NCI-H345 (cell line): ENCODE measurements at regions not wholly inside any gene's neighbourhood (a gene's known extent, or its start where the extent isn't known, plus 50 kb on each side); places are given as distances from the start of the nearest gene placed in this dataset.
"Not testable (repeated sequence)": the region's sequence is repeated elsewhere in the genome, so short reads cannot be mapped to it uniquely, and the experiment has no call there.

Experiments
- DNase-seq: peaks from one replicate; lab custom pipeline; 2025; lab: John Stamatoyannopoulos, UW

DNA sequence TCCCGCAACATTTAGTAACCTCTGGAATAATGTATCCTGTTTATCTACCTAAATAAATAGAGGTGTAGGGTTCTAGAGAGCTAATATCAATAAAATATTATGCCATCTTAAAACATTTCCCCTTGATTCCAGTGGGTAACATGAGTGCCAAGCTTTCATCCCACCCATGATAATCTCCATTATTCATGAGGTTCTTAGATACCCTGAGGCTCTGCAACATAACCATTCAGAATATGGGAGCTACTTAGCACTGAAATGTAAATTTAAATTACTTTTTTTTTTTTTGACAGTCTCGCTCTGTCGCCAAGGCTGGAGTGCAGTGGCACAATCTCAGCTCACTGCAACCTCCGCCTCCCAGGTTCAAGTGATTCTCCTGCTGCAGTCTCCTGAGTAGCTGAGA is 832.7 kb downstream of the BRINP3 start:
- DNase-seq: no peak

DNA sequence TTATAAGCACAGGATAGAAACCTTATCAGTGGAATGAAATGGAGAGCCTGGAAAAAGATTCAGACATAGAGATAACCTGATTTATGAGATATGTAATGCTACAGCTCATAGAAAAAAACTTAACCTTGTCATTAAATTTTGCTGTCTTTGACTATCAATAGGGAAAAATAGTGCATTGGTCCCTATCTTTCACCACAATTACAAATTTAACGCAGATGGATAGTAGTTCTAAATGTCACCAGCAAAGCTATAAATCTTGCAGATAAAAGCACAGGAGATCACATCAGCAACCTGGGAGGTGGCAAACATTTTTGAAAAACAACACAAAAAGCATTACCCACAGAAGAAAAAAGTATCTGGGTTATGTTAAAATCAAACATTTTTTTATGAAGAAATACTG is 831.6 kb downstream of the BRINP3 start:
- DNase-seq: no peak

DNA sequence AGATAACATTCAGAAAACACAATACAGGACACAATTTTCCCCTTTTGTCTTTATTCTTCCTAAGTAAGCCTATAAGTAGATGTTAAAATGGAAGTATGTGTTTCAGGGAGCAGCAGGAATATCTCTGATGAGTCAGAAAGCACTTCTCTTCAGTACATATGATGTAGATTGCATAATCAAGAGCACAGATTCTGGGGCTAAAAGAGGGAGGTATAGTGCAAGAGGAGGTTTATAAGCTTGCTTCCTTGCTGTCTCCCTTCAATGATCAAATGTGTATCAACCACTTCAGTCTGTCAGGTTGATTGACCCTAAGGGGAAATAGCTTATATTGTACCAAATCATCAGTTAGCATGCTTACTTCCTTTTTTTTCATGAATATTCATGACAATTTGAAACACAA is 822.8 kb downstream of the BRINP3 start:
- no peak for DNase-seq

DNA sequence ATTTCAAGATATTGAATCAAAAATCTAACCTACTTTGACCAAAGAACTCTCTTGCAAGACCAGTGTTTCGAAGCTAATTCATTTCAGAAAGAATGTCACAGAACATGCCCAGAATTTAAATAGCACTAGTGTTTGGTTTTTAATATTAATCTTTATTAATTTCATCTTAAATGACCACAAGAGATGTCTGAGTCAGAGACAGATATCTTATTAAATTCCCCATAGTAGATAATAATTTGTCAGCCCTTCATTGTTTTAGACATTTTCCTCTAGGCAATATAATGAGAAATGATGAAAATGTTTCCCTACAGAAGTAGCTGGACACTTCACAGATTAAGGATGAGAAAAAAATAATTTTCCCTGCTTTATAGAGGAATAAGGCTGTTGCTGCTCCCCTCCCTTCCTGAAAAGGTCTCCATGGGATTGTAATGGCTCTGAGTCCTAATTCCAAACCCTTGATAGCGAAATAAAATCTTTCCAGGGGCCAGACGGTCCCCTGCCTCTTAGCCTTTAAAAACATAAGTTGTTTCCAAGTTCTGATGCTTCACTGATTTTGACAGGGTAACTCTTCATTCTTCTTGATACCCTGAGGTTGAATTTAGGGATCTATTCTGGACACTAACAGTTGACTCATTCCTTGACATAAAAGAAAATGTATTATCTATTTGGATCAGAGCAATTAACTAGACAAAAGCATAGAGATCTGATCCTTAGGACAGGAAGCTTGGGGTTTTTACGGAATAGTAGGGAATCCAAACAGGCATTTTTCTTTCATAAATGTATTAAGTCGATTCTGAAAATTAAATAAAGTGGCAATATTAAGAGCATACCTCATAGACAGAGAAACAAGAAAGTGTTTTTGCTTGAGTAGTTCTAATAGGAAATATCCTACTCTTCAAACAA is 820.8 kb downstream of the BRINP3 start:
- DNase-seq: no peak

DNA sequence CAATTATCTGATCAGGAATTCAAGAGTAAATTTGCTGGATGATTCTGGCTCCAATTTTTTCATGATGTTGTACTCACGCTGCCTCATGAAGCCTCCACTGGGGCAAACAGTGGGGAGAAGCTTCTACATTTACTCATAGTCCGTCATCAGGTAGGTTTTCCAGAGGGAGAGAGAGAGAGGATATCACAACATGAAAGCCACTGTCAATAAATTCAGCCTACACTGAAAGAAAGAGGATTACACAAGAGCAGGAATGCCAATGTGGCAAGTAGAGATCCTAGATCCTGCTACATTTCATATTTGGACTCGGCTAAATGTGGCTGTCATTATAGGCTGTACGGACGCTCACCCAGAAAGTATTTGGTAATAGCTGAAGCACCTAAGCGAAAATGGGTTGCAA is 819.9 kb downstream of the BRINP3 start:
- DNase-seq: no peak

DNA sequence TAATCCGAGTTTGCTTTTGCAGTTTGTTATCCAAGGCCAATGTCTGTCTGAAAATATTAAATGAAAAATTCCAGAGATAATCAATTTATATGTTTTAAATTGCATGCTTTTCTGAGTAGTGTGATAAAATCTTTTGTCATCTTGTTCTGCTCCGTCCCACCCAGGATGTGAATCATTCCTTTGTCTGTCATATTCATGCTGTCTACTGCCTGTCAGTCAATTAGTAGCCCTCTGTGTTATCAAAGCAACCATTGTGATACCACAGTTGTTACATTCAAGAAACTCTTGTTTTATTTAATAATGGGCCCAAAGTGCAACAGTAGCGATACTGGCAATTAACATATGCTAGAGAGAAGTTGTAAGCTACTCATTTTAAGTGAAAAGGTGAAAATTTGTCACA is 819.3 kb downstream of the BRINP3 start:
- DNase-seq: no peak

DNA sequence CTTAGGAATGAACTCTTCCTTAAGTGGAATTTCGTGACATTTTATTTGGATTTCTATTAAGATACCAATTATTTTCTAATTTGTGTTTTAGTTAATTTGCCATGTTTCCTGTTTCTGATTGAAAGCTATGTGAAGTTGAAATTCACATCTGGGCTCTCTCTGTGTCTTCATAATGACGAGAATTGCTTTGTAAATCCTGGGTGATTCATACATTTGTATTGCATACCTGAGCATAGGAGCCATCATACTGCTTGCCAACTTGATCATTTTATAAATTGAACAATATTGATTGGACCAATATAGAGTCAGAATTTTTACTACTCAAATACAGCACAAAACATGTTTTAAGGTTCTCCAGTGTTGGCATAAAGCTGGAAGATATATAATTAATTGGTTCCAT is 817.9 kb downstream of the BRINP3 start:
- DNase-seq: no peak

DNA sequence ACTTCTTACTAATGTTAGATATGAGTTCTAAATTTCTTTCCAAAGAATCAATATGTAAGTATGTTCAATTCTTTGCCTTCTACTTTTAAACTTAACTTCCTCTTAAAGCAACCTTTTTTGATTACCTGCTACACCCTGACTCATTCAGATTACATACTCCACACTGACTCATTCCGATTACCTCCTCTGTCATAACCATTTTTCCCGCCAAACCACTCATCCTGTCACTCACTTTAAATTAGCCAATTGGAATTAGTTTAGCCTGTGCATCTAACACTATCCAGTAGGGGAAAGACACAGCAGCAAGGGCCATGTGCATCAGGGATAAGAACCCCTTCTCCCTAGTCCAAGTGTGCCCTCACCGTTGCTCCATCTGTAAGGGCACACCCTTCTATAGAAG is 815.5 kb downstream of the BRINP3 start:
- DNase-seq: no peak

DNA sequence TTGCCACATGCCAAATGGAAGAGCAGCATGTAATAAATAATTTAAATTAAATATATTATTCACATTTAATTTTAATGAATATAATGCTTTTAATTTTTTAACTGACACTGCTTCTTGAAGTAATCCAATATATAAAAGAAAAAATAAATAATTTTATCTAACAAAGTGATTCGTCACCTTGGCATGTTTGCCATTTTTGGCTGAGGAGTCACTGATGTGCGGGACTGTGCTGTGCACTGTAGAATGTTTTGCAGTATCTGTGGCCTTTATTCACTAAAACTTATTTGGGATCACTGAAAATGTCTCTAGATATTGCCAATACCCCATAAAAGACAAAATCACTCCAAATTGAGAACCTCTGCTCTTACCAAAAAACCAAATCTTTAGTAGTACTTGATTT is 807.8 kb downstream of the BRINP3 start:
- no peak for DNase-seq

DNA sequence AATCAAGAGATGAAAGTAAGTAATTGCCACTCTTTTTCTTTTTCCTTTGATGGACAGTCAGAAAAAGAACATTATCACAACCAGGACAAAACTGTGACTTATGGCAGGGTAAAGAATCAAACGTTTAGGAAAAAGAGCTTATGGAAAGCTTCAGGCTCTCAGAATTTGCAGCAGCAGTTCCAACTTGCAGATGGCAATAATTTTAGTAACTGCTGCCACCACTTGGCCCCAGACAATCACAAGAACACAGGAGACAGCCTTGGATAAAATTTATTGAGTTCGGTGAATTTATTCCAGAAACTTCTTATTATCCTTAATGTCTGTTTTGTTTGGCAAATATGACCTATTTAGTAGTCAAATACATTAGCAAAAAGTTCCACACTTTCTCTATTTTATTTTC is 804.4 kb downstream of the BRINP3 start:
- DNase-seq: no peak

DNA sequence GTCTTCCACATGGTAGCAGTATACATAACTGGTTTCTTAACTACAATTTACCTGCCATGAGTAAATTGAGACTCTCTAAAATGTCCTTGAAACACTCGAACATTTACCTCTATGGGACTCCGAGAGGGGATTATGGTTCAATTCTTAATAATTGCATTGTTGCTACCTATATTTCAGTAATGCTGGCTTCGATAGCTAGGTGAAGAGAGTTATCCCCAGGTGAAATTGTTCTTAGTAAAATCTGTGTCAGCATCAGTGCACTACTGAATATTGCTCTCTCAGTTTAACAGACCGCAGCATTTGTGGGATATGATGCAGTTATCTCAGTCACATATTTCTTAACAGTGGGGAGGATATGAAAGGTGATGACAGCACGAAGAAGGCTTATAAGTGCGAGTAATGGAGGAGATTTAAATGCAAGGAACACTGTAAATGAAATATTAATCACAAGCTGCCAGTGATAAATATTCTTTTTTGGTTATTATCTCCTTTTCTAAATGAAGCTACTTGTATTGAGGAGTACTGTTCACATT is 801.9 kb downstream of the BRINP3 start:
- DNase-seq: no peak

DNA sequence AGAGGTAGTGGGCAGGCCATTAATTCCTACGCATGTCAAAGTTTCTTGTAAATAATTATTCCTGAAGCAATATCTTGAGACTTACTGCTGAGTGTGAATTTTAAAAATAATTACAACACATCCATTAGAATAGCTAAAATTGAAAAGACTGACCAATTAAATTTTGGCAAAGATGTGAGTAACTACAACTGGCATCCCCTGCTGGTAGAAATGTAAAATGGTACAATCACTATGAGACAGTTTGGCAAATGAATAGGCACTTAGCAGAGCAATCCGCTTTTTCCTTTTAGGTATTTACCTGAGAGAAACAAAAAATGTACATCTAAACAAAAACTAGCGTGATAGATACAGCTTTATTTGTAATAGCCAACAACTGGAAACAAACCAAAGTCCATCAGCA is 798.9 kb downstream of the BRINP3 start:
- DNase-seq: no peak

DNA sequence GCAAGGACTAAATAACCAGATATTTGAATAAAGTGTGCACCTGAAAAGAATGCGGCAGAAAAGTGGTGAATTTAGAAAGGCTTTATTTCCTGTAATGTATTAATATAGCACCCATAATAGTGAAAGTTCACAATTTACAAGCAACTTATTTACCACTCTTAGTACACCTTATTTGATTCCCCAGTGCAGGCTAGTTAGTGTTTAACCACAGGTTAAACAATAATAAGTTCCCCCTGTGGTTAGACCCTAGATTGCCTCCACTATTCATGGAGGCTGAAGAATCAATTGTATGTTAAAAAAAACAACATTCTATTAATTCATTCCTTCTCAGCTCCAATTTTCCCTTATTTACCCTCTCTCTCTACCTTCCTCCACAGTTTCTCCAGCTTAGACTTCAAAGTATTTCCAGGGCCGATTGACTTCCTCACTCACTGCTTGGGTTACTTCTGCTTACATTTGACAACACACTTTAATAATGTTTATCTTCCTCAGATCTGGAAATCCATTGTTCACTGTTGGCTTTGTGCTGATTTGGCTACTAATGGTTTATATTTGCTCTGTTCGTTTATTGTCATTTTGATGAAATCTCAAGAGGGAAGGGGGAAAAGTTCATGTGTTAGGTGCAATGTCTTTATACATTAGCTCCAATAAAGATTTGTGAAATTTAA is 796.3 kb downstream of the BRINP3 start:
- DNase-seq: no peak

DNA sequence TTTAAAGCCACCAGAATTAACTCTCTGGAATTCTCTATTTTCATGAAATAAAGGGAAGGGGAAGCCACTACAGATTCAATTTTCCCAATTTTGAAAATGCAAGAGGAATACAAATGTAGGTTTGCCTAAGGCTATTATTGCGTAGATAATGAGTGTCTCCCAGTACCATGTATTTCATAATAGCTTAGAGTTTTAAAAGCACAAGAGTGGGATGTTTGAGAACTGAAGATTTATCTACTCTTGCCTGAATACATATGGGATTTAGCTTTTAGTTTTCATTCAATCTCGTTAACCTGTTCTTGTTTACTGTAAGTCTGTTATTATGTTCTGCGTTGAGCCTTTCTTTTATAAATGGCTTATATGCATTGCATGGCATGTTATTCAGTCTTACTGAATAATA is 795.1 kb downstream of the BRINP3 start:
- DNase-seq: no peak

DNA sequence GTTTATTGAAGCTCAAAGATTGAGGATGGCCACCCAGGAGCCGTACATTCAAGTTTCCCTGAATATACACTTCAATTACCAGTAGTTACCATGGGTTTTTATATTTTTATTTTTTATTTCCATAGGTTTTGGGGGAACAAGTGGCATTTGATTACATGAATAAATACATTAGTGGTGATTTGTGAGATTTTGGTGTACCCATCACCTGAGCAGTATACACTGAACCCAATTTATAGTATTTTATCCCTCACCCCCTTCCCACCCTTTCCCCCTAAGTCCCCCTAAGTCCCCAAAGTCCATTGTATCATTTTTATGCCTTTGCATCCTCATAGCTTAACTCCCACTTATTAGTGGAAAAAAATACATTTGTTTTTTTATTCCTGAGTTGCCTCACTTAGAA is 791.4 kb downstream of the BRINP3 start:
- no peak for DNase-seq

DNA sequence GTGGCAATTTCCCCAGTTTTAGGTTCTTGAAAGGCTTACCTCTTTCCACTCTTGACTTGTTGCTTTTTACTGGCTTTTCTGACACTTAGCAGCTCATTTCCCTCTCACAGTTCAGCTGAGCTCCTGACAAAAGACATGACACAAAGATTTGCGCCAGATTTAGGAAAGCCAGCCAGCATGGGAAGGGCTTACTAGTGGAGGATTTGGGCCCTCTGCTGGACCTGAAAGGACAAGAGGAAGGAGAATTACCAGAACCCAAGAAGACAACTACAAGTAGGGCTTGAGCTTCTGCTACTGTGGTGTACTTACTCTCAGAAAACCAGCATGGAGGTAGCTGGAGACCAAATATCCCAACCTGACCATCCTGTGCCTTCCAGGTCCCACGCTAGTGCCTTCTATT is 784.5 kb downstream of the BRINP3 start:
- DNase-seq: no peak

DNA sequence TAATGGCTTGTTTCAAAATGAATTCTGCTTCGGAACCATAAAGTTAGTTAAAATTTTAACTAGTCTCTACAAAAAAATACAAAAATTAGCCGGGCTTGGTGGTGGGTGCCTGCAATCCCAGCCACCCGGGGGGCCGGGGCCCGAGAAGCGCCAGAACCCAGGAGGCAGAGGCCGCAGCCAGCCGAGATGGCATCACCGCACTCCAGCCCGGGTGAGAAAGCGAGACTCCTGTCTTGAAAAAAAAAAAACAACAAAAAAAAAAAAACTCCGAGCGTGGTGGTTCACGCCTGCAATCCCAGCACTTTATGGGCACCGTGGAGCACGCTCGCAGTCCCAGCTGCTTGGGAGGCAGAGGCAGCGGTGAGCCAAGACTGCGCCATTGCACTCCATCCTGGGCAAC is 781.4 kb downstream of the BRINP3 start:
- no peak for DNase-seq

DNA sequence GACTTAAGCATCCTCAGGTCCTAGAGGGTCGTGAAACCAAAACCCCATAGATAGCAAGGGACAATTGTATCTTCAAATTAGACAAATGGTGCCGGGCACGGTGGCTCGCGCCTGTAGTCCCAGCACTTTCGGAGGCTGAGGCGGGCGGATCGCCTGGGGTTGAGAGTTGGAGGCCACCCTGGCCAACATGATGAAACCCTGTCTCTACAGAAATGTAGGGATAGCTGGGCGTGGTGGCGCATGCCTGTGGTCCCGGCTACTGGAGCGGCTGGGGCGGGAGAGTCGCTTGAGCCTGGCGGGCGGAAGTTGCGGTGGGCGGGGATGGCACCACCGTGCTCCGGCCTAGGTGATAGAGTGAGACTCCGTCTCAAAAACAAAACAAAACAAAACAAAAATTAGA is 780.6 kb downstream of the BRINP3 start:
- no peak for DNase-seq

DNA sequence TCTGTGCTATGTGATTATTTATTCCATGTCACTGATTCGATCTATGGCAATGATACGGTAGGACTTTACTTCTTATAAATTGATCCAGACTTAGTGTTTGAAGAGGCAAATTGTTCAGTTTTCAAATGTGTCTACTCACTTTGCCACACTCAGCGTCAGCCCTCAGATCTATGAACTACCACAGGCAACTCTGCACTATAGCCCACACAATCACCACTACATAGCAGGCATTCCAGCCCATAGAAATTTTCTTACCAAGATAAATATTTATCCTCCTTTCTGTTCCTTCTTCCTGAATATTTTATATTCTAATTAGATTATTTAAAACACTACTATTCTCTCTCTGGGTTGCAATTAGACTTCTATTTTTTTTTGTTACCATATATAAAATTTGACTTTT is 776.1 kb downstream of the BRINP3 start:
- DNase-seq: no peak

DNA sequence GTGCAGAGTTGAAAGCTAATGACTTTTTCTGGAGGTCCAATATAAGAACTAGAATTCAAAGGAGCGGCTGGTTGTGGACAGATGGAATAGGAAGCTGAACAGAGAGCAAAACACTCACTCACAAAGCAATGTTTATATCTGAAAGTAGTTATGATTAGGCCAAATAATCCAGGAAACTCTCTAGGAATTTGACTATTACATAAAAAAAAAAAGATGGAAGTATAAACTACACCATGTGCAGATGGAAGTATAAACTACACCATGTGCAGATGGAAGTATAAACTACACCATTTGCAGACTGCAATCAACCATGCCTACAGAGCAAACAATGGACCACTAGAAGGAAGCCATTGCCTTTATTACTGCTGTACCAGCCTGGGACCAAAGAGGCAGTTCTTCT is 771.1 kb downstream of the BRINP3 start:
- no peak for DNase-seq

DNA sequence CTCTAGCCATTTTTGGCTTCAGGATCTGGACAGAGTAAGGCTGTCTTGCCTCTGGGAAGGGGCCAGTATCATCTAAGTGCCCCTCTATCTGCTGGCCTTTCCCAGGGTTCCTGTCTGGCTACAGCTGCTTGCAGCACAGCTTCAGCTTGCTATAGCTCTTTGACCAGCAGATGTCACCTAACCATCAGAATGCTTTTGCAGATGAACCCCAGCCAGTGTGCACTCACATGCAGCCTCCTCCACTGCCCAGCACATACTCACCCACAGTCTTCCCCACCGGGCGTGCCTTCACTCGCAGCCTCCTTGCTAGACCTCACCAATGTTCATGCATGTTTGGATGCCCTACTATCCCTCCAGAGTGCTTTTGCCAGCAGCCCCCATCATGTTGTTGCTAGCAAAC is 769.0 kb downstream of the BRINP3 start:
- peak; percentile 4 for DNase-seq

DNA sequence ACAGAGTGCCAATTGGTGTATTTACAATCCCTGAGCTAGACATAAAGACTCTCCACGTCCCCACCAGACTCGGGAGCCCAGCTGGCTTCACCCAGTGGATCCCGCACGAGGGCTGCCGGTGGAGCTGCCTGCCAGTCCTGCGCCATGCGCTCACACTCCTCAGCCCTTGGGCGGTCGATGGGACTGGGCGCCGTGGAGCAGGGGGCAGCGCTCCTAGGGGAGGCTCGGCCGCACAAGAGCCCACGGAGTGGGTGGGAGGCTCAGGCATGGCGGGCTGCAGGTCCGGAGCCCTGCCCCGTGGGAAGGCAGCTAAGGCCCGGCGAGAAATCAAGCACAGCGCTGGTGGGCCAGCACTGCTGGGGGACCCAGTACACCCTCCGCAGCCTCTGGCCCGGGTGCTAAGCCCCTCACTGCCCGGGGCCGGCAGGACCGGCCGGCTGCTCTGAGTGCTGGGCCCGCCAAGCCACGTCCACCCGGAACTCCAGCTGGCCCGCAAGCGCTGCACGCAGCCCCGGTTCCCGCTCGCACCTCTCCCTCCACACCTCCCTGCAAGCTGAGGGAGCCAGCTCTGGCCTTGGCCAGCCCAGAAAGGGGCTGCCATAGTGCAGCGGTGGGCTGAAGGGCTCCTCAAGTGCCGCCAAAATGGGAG is 759.4 kb downstream of the BRINP3 start:
- not testable (repeated sequence) for DNase-seq

DNA sequence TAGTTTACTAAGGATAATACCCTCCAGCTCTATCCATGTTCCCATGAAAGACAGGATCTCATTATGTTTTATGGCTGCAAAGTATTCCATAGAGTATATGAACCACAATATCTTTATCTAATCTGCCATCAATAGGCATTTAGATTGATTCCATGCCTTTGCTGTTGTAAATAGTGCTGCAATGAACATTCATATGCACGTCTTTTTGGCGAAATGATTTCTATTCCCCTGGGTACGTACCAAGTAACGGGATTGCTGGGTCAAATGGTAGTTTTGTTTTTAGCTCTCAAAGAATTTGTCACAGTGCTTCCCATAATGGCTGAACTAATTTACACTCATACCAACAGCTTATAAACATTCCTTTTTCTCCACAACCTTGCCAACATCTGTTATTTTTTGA is 750.9 kb downstream of the BRINP3 start:
- DNase-seq: no peak
